IMR-90 (cell line): ENCODE measurements at regions not wholly inside any gene's neighbourhood (a gene's known extent, or its start where the extent isn't known, plus 50 kb on each side); places are given as distances from the start of the nearest gene placed in this dataset.

Source experiments
- ATAC-seq: fragments of 200-7000 bp; cut with Tn5 transposase; 2 replicates; pipeline ENCODE4 v1.9.1; 2020; ENCODE audit warnings: low read depth, mild to moderate bottlenecking, moderate library complexity
- BruUV-seq: library from RNA; stranded (reverse); fragments of 400-500 nt; replicated peaks from 2 replicates; lab custom pipeline; 2021; lab: Mats Ljungman, UMichigan
- CTCF ChIA-PET: fragments of 300-600 bp; formaldehyde crosslinking; extraction: SDS; loops from one replicate; lab custom pipeline; 2021; ENCODE audit warnings: antibody characterized with exemption; lab: Yijun Ruan, JAX
- POLR2A ChIA-PET: fragments of 300-600 bp; sonication (Branson Sonifier 250); formaldehyde crosslinking; loops from one replicate; lab custom pipeline; 2022; ENCODE audit warnings: antibody characterized with exemption; ENCODE audit not compliant: unreplicated experiment; lab: Charles Lee
- DNase-seq: peaks from one replicate; pipeline ENCODE4 v3.0.0; 2013
- H2AFZ ChIP-seq: replicated peaks from 2 replicates; pipeline ENCODE3; 2013; ENCODE audit warnings: low read length, mild to moderate bottlenecking; ENCODE audit not compliant: poor library complexity
- H2AK5ac ChIP-seq: 2 replicates; pipeline ENCODE4 v1.6.1; 2013; ENCODE audit warnings: low read depth, low read length, inconsistent platforms
- H2AK9ac ChIP-seq: replicated peaks from 2 replicates; pipeline ENCODE3; 2013; ENCODE audit warnings: mild to moderate bottlenecking, low read depth, low read length, moderate library complexity; ENCODE audit not compliant: poor library complexity
- H2BK120ac ChIP-seq: 2 replicates; pipeline ENCODE4 v1.6.1; 2013; ENCODE audit warnings: low read depth, low read length, inconsistent platforms
- H2BK15ac ChIP-seq: 3 replicates; pipeline ENCODE4 v1.6.1; 2013; ENCODE audit warnings: low read depth, low read length, inconsistent platforms
- H2BK20ac ChIP-seq: 2 replicates; pipeline ENCODE4 v1.6.1; 2013; ENCODE audit warnings: low read depth, mild to moderate bottlenecking, inconsistent platforms, low read length, moderate library complexity
- H2BK5ac ChIP-seq: 2 replicates; pipeline ENCODE4 v1.6.1; 2013; ENCODE audit warnings: mild to moderate bottlenecking, low read depth, low read length, inconsistent platforms; ENCODE audit not compliant: poor library complexity, severe bottlenecking
- H3K14ac ChIP-seq: replicated peaks from 2 replicates; pipeline ENCODE4 v1.6.1; 2013; ENCODE audit warnings: low read depth, low read length, inconsistent platforms
- H3K18ac ChIP-seq: 2 replicates; pipeline ENCODE4 v1.6.1; 2013; ENCODE audit warnings: low read depth, low read length, control low read depth
- H3K23ac ChIP-seq: 2 replicates; pipeline ENCODE4 v1.6.1; 2013; ENCODE audit warnings: low read depth, low read length, inconsistent platforms
- H3K27ac ChIP-seq: 2 replicates; pipeline ENCODE4 v1.5.1; 2013; ENCODE audit warnings: mild to moderate bottlenecking, control low read depth, low read length; ENCODE audit not compliant: insufficient read depth
- H3K27me3 ChIP-seq: 2 replicates; pipeline ENCODE4 v1.6.1; 2013; ENCODE audit warnings: low read length; ENCODE audit not compliant: control insufficient read depth, insufficient read depth
- H3K36me3 ChIP-seq: 2 replicates; pipeline ENCODE4 v1.6.1; 2013; ENCODE audit warnings: low read length, mixed read lengths; ENCODE audit not compliant: control insufficient read depth, insufficient read depth
- H3K4ac ChIP-seq: 2 replicates; pipeline ENCODE4 v1.6.1; 2013; ENCODE audit warnings: low read depth, low read length, inconsistent platforms
- H3K4me1 ChIP-seq: 2 replicates; pipeline ENCODE4 v1.6.1; 2013; ENCODE audit warnings: low read length, mixed read lengths; ENCODE audit not compliant: control insufficient read depth, insufficient read depth
- H3K4me2 ChIP-seq: 2 replicates; pipeline ENCODE4 v1.6.1; 2013; ENCODE audit warnings: low read depth, mild to moderate bottlenecking, control low read depth, low read length, moderate library complexity
- H3K4me3 ChIP-seq: 2 replicates; pipeline ENCODE4 v1.5.1; 2013; ENCODE audit warnings: low read depth, mild to moderate bottlenecking, control low read depth, low read length, moderate library complexity; ENCODE audit not compliant: insufficient read depth
- H3K56ac ChIP-seq: 2 replicates; pipeline ENCODE4 v1.6.1; 2013; ENCODE audit warnings: low read length, inconsistent platforms; ENCODE audit not compliant: insufficient read depth; ENCODE audit errors: extremely low read depth
- H3K79me1 ChIP-seq, 2 experiments: 2 replicates each; pipeline ENCODE4 v1.6.1; 2013; ENCODE audit warnings: low read length in 2 of 2, inconsistent platforms in 1 of 2, low read depth in 1 of 2
- H3K9ac ChIP-seq: 2 replicates; pipeline ENCODE4 v1.6.1; 2013; ENCODE audit warnings: low read depth, low read length, control low read depth
- H3K9me1 ChIP-seq: 2 replicates; pipeline ENCODE4 v1.6.1; 2013; ENCODE audit warnings: low read length, inconsistent platforms; ENCODE audit not compliant: insufficient read depth
- H3K9me3 ChIP-seq: 2 replicates; pipeline ENCODE4 v1.6.1; 2013; ENCODE audit warnings: low read length; ENCODE audit not compliant: control insufficient read depth, insufficient read depth
- H4K20me1 ChIP-seq: 2 replicates; pipeline ENCODE4 v1.6.1; 2013; ENCODE audit warnings: low read length, inconsistent platforms; ENCODE audit not compliant: insufficient read depth
- H4K5ac ChIP-seq: 2 replicates; pipeline ENCODE4 v1.6.1; 2013; ENCODE audit warnings: mild to moderate bottlenecking, low read depth, low read length, control low read depth
- H4K8ac ChIP-seq, 2 experiments: 2 replicates each; pipeline ENCODE4 v1.6.1; 2013; ENCODE audit warnings: low read depth in 2 of 2, low read length in 2 of 2, control low read depth in 1 of 2, inconsistent platforms in 1 of 2
- H4K91ac ChIP-seq: 2 replicates; pipeline ENCODE4 v1.6.1; 2013; ENCODE audit warnings: low read depth, low read length, inconsistent platforms; ENCODE audit not compliant: insufficient read depth
- BHLHE40 ChIP-seq: fragments of 150-350 bp; IDR thresholded peaks from 2 replicates; pipeline ENCODE4 v1.6.1; 2016; ENCODE audit warnings: mild to moderate bottlenecking, low read depth, low read length
- CTCF ChIP-seq: conservative IDR thresholded peaks from 2 replicates; pipeline ENCODE4 v1.5.1; 2012; ENCODE audit warnings: mild to moderate bottlenecking, low read depth, low read length, improper control_type of control experiment
- FOS ChIP-seq: fragments of 150-350 bp; IDR thresholded peaks from 2 replicates; pipeline ENCODE4 v1.6.1; 2016; ENCODE audit warnings: low read depth, low read length
- MAFK ChIP-seq: IDR thresholded peaks from 2 replicates; pipeline ENCODE4 v1.6.1; 2012; ENCODE audit warnings: low read depth, low read length, improper control_type of control experiment
- MXI1 ChIP-seq: IDR thresholded peaks from 2 replicates; pipeline ENCODE4 v1.6.1; 2012; ENCODE audit warnings: low read depth, mild to moderate bottlenecking, low read length, moderate library complexity, borderline replicate concordance
- NFE2L2 ChIP-seq: fragments of 150-350 bp; IDR thresholded peaks from 2 replicates; pipeline ENCODE4 v1.6.1; 2016; ENCODE audit warnings: low read depth, mild to moderate bottlenecking, low read length
- POLR2A ChIP-seq: IDR thresholded peaks from 2 replicates; pipeline ENCODE4 v1.6.1; 2012; ENCODE audit warnings: mild to moderate bottlenecking, low read depth, low read length
- SMC3 ChIP-seq: fragments of 150-350 bp; IDR thresholded peaks from 2 replicates; pipeline ENCODE4 v1.6.1; 2016; ENCODE audit warnings: low read depth, mild to moderate bottlenecking, antibody characterized with exemption, low read length, moderate library complexity
- WGBS, 2 experiments: methylation state at CpG; one replicate each; pipeline versions ENCODE4 v1.1.5 to v1.1.7; 2013; ENCODE audit warnings: missing lambda C conversion rate in 2 of 2; ENCODE audit not compliant: insufficient read length in 1 of 2; ENCODE audit errors: extremely low coverage in 2 of 2; 5-methylcytosine and 5-hydroxymethylcytosine counted together
- dilution Hi-C: fragments of 300-500 bp; cut with HindIII; formaldehyde crosslinking; loops from one replicate; pipeline ENCODE4 v1.14.3; 2018; ENCODE audit warnings: low sequenced_read_pairs; ENCODE audit not compliant: unreplicated experiment
- in situ Hi-C: fragments of 300-500 bp; cut with MboI; formaldehyde crosslinking; loops from 3 replicates; pipeline ENCODE4 v1.14.3; 2019; ENCODE audit warnings: low sequenced_read_pairs, inconsistent platforms, mixed read lengths
- intact Hi-C: fragments of 100-400 bp; cut with micrococcal nuclease; formaldehyde crosslinking; loops from 2 replicates; pipeline ENCODE4 v1.10.0; 2022
- TF ChIP-seq, protein P1 (sequence below): fragments of 150-350 bp; IDR thresholded peaks from 2 replicates; pipeline ENCODE4 v1.6.1; 2016; ENCODE audit warnings: low read depth, mild to moderate bottlenecking, low read length, moderate library complexity, borderline replicate concordance

DNA sequence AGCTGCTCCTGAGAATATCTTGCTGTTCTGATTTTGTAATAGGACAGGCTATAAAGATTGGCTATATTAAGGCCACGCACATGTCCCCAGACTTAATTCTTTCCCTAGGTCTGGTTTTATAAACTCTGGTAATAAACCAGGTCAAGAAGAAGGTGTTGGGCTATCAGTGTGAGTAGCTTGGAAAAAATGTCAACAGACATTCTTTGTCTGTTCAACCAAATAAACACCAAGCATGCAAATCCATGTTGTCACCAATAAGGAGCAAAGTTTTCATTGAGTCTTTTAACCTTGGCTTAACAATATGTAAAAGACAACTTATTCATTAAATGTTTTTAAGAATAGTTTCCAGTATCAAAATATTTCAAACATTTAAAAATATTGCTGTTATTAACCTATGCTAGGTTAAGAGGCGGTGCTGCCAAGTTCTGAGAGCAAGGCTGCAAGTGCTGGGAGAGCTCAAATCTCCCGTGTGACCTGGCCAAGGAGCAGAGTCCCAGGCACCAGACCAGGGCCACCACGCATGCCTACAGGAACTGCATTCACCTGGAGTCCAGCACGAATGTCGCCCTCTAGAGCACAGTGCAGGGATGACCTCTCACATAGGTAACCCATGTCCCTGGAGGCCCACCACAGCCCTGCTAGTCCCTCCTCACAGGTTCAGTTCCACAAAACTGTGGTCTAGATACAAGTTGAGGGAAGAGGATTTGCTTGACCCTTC lies 120.5 kb upstream of the POU3F3 start:
- no peaks in the 10 kb centered on the region for H3K9me1 ChIP-seq
- no peak overlapping the region for H2AK5ac ChIP-seq
- H3K4me1 ChIP-seq = no peaks in the 10 kb centered on the region
- no peak overlapping the region for H2AFZ ChIP-seq
- H2BK120ac ChIP-seq = no peak overlapping the region
- ATAC-seq (no peak), DNase-seq (no peak)
- H3K4me3 ChIP-seq = no peak overlapping the region
- CTCF ChIA-PET = no interaction called here
- H2BK20ac ChIP-seq = no peak overlapping the region
- POLR2A ChIA-PET = no interaction called here
- H2AK9ac ChIP-seq = no peak overlapping the region
- no peaks in the 10 kb centered on the region for H3K36me3 ChIP-seq
- in situ Hi-C loops = no loop called here
- WGBS, 2 experiments = 0% methylated on average over 1 of the region's 6 CpGs; no CpG with 5 or more reads in 1 of the 2 experiments
- H3K4ac ChIP-seq = no peak overlapping the region
- H3K23ac ChIP-seq = no peak overlapping the region
- peaks cover 13% of the 10 kb centered on the region for H3K9me3 ChIP-seq
- H4K5ac ChIP-seq = no peak overlapping the region
- H2BK15ac ChIP-seq = no peak overlapping the region
- H3K27ac ChIP-seq = no peak overlapping the region
- intact Hi-C loops = no loop called here
- H4K8ac ChIP-seq = no peak overlapping the region
- H3K18ac ChIP-seq = no peak overlapping the region
- H3K14ac ChIP-seq = no peak overlapping the region
- no peak overlapping the region for H2BK5ac ChIP-seq
- H4K20me1 ChIP-seq = no peaks in the 10 kb centered on the region
- no peaks in the 10 kb centered on the region for H3K27me3 ChIP-seq
- no peaks in the 10 kb centered on the region for H3K79me1 ChIP-seq
- no peak overlapping the region for H3K56ac ChIP-seq
- no peak overlapping the region for H3K4me2 ChIP-seq
- no TSS peak for BruUV-seq
- dilution Hi-C loops = no loop called here
- TF ChIP-seq NFE2L2 (no peak), POLR2A (no peak), MXI1 (no peak), FOS (no peak), MAFK (no peak), BHLHE40 (no peak), CTCF (no peak), SMC3 (no peak)
- TF ChIP-seq, protein P1, sequence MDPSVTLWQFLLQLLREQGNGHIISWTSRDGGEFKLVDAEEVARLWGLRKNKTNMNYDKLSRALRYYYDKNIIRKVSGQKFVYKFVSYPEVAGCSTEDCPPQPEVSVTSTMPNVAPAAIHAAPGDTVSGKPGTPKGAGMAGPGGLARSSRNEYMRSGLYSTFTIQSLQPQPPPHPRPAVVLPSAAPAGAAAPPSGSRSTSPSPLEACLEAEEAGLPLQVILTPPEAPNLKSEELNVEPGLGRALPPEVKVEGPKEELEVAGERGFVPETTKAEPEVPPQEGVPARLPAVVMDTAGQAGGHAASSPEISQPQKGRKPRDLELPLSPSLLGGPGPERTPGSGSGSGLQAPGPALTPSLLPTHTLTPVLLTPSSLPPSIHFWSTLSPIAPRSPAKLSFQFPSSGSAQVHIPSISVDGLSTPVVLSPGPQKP = no peak
- H4K91ac ChIP-seq = no peak overlapping the region
- no peak overlapping the region for H3K9ac ChIP-seq
